ENCODE measurements at regions not wholly inside any gene's neighbourhood (a gene's known extent, or its start where the extent isn't known, plus 50 kb on each side); places are given as distances from the start of the nearest gene placed in this dataset.

GRCh38 chr1:36722871-36723270 is 240.2 kb upstream of the CSF3R start:
- ChIA-PET CTCF (no interaction called here), POLR2A (no interaction called here)

- POLR2A ChIA-PET = no interaction called here
- CTCF ChIA-PET = no interaction called here
Measured at GRCh38 chr1:36721261-36721660, 238.5 kb upstream of the CSF3R start.

GRCh38 chr1:36717431-36717830 is 234.7 kb upstream of the CSF3R start:
- CTCF ChIA-PET = no interaction called here

GRCh38 chr1:36715797-36716196 is 233.1 kb upstream of the CSF3R start:
- CTCF ChIA-PET = no interaction called here
- POLR2A ChIA-PET = no interaction called here

More at GRCh38 chr1:36717431-36717830, 234.7 kb upstream of the CSF3R start:
- POLR2A ChIA-PET = no interaction called here

- POLR2A ChIA-PET = no interaction called here
- CTCF ChIA-PET = no interaction called here
Measured at GRCh38 chr1:36714301-36714700, 231.6 kb upstream of the CSF3R start.

GRCh38 chr1:36711480-36711879 is 228.8 kb upstream of the CSF3R start:
- POLR2A ChIA-PET = no interaction called here
- CTCF ChIA-PET = no interaction called here

- CTCF ChIA-PET = no interaction called here
- POLR2A ChIA-PET = no interaction called here
Measured at GRCh38 chr1:36710951-36711350, 228.2 kb upstream of the CSF3R start.

GRCh38 chr1:36709869-36710481 is 227.3 kb upstream of the CSF3R start:
- POLR2A ChIA-PET = no interaction called here
- CTCF ChIA-PET = interaction anchor here (0.5 kb wide), 1 partner anchor 239 kb away, joined by 3 read pairs; no protein-coding TSS in a partner anchor

GRCh38 chr1:36708587-36708986 is 225.9 kb upstream of the CSF3R start:
- POLR2A ChIA-PET = no interaction called here
- CTCF ChIA-PET = no interaction called here

GRCh38 chr1:36707221-36707620 is 224.5 kb upstream of the CSF3R start:
- POLR2A ChIA-PET = no interaction called here
- CTCF ChIA-PET = no interaction called here

- POLR2A ChIA-PET = no interaction called here
- CTCF ChIA-PET = no interaction called here
Measured at GRCh38 chr1:36706416-36706815, 223.7 kb upstream of the CSF3R start.

- ChIA-PET POLR2A (no interaction called here), CTCF (no interaction called here)
Measured at GRCh38 chr1:36705629-36706028, 222.9 kb upstream of the CSF3R start.

GRCh38 chr1:36703526-36704208 is 221.0 kb upstream of the CSF3R start:
- CTCF ChIA-PET = no interaction called here
- POLR2A ChIA-PET = no interaction called here

GRCh38 chr1:36702963-36703362 is 220.2 kb upstream of the CSF3R start:
- CTCF ChIA-PET = interaction anchor here (1.0 kb wide), 1 partner anchor 105 kb away, joined by 3 read pairs; no protein-coding TSS in a partner anchor

GRCh38 chr1:36699113-36699911 is 216.6 kb upstream of the CSF3R start:
- POLR2A ChIA-PET = no interaction called here
- CTCF ChIA-PET = no interaction called here

More at GRCh38 chr1:36702963-36703362, 220.2 kb upstream of the CSF3R start:
- POLR2A ChIA-PET = no interaction called here

- CTCF ChIA-PET = no interaction called here
- POLR2A ChIA-PET = no interaction called here
Measured at GRCh38 chr1:36697836-36698605, 215.3 kb upstream of the CSF3R start.

- POLR2A ChIA-PET = interaction anchor here (0.6 kb wide), 1 partner anchor 1077 kb away, joined by 5 read pairs; no protein-coding TSS in a partner anchor
- CTCF ChIA-PET = no interaction called here
Measured at GRCh38 chr1:36696261-36696940, 213.7 kb upstream of the CSF3R start.

GRCh38 chr1:36693603-36694002 is 210.9 kb upstream of the CSF3R start:
- ChIA-PET POLR2A (no interaction called here), CTCF (no interaction called here)

GRCh38 chr1:36693161-36693525 is 210.4 kb upstream of the CSF3R start:
- CTCF ChIA-PET = no interaction called here
- POLR2A ChIA-PET = no interaction called here

Measured in activated CD8-positive, alpha-beta memory T cell treated with anti-CD3 and anti-CD28 coated beads for 36 hours (primary cell).